IPS-18a (cell line): ENCODE measurements at regions not wholly inside any gene's neighbourhood (a gene's known extent, or its start where the extent isn't known, plus 50 kb on each side); places are given as distances from the start of the nearest gene placed in this dataset.
"Not testable (repeated sequence)": the region's sequence is repeated elsewhere in the genome, so short reads cannot be mapped to it uniquely, and the experiment has no call there.

Experiments used
- H3K27ac ChIP-seq: one replicate; pipeline ENCODE4 v1.5.1; 2013; ENCODE audit warnings: low read length
- H3K27me3 ChIP-seq: one replicate; pipeline ENCODE4 v1.6.1; 2013; ENCODE audit warnings: mild to moderate bottlenecking, low read length; ENCODE audit not compliant: control insufficient read depth, insufficient read depth
- H3K36me3 ChIP-seq: one replicate; pipeline ENCODE4 v1.6.1; 2013; ENCODE audit warnings: low read depth, low read length; ENCODE audit not compliant: control insufficient read depth
- H3K4me1 ChIP-seq: one replicate; pipeline ENCODE4 v1.6.1; 2013; ENCODE audit warnings: low read depth, low read length; ENCODE audit not compliant: control insufficient read depth
- H3K4me3 ChIP-seq: one replicate; pipeline ENCODE4 v1.5.1; 2013; ENCODE audit warnings: low read length
- H3K9ac ChIP-seq: one replicate; pipeline ENCODE4 v1.6.1; 2013; ENCODE audit warnings: mild to moderate bottlenecking, low read length, moderate library complexity
- H3K9me3 ChIP-seq: one replicate; pipeline ENCODE4 v1.6.1; 2013; ENCODE audit warnings: low read depth, low read length; ENCODE audit not compliant: control insufficient read depth

DNA sequence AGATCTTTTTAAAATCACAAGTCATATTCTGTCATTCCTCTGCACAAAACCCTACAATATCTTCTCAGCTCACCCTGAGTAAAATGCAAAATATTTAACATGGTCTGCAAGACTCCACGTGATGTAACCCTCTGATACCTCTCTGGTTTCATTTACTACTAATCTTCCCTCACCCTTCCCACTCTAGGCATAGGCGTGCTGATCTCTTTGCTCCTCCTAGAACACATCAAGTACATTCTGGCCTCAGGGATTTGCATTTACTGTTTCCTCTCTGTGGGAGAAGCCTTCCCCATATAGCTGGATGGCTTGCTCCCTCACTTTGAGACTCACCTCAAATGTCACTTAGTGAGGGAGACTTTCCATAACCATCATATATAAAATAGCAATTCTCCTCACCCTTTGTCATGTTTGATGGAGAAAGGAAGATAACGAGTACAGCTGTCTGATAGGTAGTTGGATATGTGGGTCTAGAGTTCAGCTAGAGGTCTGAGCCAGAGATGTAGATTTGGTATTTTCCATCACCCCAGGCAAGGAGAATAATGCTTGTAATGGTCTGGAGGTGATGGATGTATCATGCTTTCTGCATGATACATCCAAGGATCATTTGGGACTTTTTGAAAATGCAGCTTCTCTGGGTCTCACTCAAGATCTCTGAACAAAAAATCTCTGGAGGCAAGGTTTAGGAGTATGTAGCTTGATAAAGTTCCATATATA, 123.9 kb upstream of the VAMP7 start:
- no peak overlapping the region for H3K27ac ChIP-seq
- no peak overlapping the region for H3K9ac ChIP-seq
- no peaks in the 10 kb centered on the region for H3K36me3 ChIP-seq
- H3K4me1 ChIP-seq, result peaks cover 3% of the 10 kb centered on the region
- no peaks in the 10 kb centered on the region for H3K27me3 ChIP-seq
- no peak overlapping the region for H3K4me3 ChIP-seq
- peaks cover 26% of the 10 kb centered on the region for H3K9me3 ChIP-seq

DNA sequence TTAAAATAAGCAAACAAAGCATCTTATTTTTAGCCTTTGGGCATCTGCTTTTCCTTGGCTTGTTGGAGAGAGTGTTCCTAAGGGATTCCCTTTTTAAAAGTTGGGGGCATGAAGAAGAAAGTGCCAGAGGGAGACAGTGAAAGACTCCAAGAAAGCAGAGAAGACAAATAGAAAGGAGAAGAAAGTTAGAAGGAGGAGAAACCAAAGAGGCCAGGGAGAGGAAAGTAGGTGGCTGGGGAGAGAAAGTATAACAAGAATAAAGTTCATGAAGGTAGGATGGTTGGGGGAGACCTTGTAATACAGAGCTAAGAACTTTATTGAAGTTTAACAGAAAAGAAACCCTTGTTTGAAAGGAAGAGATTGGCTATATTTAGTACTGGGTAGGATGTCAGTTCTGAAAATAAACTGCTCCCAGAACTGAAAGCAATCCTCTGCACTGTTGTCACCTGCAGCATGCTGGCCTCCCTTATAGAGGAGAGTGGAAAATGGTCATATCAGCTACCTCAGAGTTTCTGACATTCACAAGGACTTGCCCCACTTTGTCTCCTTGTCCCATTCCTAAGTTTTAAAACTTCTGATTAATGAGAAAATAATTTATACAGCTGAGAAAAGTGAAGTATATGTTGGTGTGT, 125.3 kb upstream of the VAMP7 start:
- peaks cover 30% of the 10 kb centered on the region for H3K9me3 ChIP-seq
- no peak overlapping the region for H3K4me3 ChIP-seq
- no peaks in the 10 kb centered on the region for H3K36me3 ChIP-seq

DNA sequence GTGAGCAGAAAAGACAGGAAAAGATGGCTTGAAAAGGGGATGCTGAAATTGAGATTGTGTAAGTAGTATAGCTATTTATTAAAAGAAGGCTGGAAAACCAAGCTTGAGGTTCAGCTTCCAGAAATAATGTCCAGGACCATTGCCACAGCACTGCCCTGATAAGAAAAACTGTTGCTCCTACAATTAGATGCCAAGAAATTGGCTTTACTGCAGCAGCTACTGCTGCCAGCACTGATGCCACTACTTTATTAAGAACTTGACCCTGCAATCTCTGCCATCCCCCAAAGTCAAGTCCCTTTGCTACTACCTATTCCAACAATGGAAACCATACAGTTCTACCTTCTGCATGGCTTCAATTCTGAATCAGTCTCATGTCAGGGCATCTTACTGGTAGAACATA, 130.0 kb upstream of the VAMP7 start:
- Histone ChIP-seq H3K4me1 (no peaks in the 10 kb centered on the region), H3K4me3 (no peak overlapping the region), H3K27me3 (no peaks in the 10 kb centered on the region), H3K36me3 (no peaks in the 10 kb centered on the region), H3K9me3 (peaks cover 12% of the 10 kb centered on the region), H3K27ac (no peak overlapping the region), H3K9ac (no peak overlapping the region)

More for the DNA sequence above, 125.3 kb upstream of the VAMP7 start:
- Histone ChIP-seq H3K27me3 (no peaks in the 10 kb centered on the region), H3K9ac (no peak overlapping the region), H3K27ac (no peak overlapping the region), H3K4me1 (peaks cover 3% of the 10 kb centered on the region)

DNA sequence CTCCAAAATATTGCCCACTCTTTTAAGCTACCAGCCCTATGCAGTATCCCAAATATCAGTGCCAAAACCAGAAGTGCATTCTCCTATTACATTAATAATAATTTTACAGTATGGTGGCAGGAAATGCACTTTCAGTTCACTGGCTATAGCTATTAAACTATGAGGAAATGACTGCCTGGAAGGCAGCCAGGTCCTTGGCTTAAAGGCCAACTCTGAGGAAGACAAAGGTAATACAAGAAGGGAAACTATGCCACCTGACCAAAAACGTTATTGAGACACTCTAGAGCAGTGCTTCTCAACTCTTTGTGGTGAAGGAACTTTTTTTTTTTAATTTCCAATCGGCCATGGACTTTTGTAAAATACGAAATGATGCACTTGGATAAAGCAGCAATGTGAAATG, 133.6 kb upstream of the VAMP7 start:
- Histone ChIP-seq H3K27me3 (no peaks in the 10 kb centered on the region), H3K9ac (no peak overlapping the region), H3K36me3 (no peaks in the 10 kb centered on the region), H3K4me3 (no peak overlapping the region), H3K27ac (no peak overlapping the region), H3K4me1 (no peaks in the 10 kb centered on the region), H3K9me3 (peaks cover 12% of the 10 kb centered on the region)

DNA sequence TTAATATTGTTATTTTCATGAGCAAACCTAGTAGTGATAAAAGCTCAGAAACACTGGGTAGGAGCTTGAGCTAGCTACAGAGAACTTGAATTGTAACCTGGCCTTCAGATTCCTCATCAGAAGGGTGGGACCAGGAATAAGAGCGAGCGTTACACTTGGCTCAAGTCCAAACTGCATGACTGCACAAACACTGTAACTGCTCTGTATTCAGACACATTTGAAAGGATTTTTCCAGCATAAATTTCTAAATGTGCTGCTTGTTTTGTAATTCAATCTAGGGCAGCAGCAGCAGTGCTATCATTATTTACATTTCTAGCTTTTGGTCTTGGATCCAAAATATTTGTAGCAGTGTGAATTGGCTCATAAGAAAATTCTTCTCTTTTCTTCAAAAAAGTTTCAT, 133.0 kb upstream of the TMLHE start:
- peaks cover 8% of the 10 kb centered on the region for H3K9me3 ChIP-seq
- H3K4me3 ChIP-seq, result no peak overlapping the region
- no peaks in the 10 kb centered on the region for H3K4me1 ChIP-seq
- H3K27ac ChIP-seq, result no peak overlapping the region
- no peaks in the 10 kb centered on the region for H3K27me3 ChIP-seq
- no peak overlapping the region for H3K9ac ChIP-seq
- H3K36me3 ChIP-seq, result no peaks in the 10 kb centered on the region

DNA sequence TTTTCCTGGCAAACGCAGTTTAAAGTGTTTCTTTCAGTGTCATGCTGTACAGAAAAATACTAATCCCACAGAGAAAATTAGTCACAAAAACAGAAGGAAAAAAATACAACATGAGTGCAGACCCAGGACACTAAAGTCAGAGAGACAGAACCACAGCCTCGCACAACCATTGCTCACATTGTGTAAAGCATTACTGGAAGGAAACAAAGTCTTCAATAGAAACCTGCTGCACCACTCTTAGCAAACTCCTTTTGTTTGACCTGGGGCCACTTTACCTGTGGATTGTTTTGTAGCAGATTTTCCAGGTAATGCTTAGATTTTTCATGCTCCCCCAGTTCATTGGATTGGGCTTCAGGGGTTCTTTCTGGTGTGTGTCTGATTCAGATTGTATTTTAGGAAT, 131.8 kb upstream of the TMLHE start:
- H3K9ac ChIP-seq, result no peak overlapping the region
- H3K4me3 ChIP-seq, result no peak overlapping the region
- H3K27me3 ChIP-seq, result no peaks in the 10 kb centered on the region
- H3K36me3 ChIP-seq, result no peaks in the 10 kb centered on the region
- H3K9me3 ChIP-seq, result peaks cover 7% of the 10 kb centered on the region
- H3K27ac ChIP-seq, result no peak overlapping the region
- no peaks in the 10 kb centered on the region for H3K4me1 ChIP-seq

DNA sequence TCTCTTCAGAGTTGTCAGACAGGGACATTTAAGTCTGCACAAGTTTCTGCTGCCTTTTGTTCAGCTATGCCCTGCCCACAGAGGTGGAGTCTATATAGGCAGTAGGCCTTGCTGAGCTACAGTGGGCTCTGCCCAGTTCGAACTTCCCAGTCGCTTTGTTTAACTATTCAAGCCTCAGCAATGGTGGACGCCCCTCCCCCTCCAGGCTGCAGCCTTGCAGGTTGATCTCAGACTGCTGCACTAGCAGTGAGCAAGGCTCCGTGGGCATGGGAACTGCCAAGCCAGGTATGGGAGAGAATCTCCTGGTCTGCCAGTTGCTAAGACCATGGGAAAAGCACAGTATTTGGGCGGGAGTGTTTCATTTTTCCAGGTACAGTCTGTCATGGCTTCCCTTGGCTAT, 115.6 kb upstream of the TMLHE start:
- H3K9ac ChIP-seq, H3K36me3 ChIP-seq, H3K27me3 ChIP-seq, H3K9me3 ChIP-seq, H3K4me3 ChIP-seq, H3K4me1 ChIP-seq, H3K27ac ChIP-seq: not testable (repeated sequence)

DNA sequence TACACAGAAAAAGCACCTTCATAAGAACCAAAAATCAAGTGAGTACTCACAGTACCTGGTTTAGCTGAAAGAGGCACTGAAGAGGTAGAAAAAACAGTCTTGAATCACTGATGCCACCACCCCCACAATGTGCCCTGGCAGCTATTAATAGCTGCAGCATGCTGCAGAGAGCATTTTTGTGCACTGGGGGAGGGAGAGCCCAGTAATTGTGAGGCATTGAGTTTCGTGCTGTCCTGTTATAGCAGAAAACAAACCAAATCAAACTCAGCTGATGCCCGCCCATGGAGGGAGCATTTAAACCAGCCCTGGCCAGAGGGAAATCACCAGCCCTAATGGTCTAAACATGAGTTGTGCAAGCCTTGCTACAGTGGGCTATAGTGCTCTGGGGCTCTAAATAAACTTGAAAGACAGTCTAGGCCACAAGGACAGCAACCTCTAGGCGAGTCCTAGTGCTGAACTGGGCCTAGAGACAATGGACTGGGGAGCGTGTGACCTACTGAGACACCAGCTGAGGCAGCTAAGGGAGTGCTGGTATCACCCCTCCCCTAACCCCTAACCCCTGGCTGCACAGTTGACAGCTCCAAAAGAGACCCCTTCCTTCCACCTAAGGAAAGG, 106.3 kb upstream of the TMLHE start:
- no peaks in the 10 kb centered on the region for H3K27me3 ChIP-seq
- no peak overlapping the region for H3K9ac ChIP-seq
- peaks cover 12% of the 10 kb centered on the region for H3K9me3 ChIP-seq
- no peaks in the 10 kb centered on the region for H3K36me3 ChIP-seq
- H3K4me1 ChIP-seq, result no peaks in the 10 kb centered on the region
- no peak overlapping the region for H3K27ac ChIP-seq
- no peak overlapping the region for H3K4me3 ChIP-seq

DNA sequence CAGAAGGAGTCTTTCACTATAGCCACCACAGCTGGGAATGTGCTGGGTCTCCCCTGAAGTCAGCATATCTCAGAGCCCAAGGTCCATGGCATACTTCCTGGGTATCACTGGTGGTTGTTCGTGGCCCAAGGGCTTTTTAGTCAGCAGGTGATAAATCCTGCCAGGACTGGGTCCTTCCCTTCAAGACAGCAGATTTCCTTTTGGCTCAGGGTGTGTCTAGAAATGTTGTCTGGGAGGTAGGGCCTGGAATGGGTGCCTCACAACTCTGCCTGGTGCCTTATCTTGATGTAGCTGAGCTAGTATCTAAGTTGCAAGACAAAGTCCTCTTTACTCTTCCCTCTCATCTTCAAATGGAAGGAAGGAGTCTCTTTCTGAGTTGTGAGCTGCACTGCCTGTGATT, 102.4 kb upstream of the TMLHE start:
- Histone ChIP-seq H3K36me3 (no peaks in the 10 kb centered on the region), H3K4me1 (no peaks in the 10 kb centered on the region), H3K27me3 (no peaks in the 10 kb centered on the region), H3K9me3 (peaks cover 23% of the 10 kb centered on the region), H3K27ac (no peak overlapping the region), H3K4me3 (no peak overlapping the region), H3K9ac (no peak overlapping the region)

DNA sequence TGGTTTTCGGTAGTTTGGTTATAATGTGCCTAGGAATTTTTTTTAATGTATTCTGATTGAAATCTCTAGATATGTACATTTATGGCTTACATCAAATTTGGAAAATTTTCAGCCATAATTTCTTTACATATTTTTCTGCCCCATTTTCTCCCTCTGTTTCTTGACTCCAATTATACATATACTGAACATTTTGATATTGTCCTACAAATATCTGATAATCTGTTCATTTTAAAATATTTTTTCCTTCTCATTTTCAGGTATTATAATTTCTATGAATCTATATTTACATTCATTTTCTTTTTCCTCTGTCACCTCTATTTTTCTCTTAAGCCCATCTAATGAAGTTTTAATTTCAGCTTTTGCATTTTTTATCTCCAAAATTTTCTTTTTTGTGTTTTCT, 82.7 kb upstream of the TMLHE start:
- Histone ChIP-seq H3K27ac (no peak overlapping the region), H3K27me3 (no peaks in the 10 kb centered on the region), H3K36me3 (no peaks in the 10 kb centered on the region), H3K9ac (no peak overlapping the region), H3K9me3 (peaks cover 7% of the 10 kb centered on the region), H3K4me3 (no peak overlapping the region), H3K4me1 (no peaks in the 10 kb centered on the region)

DNA sequence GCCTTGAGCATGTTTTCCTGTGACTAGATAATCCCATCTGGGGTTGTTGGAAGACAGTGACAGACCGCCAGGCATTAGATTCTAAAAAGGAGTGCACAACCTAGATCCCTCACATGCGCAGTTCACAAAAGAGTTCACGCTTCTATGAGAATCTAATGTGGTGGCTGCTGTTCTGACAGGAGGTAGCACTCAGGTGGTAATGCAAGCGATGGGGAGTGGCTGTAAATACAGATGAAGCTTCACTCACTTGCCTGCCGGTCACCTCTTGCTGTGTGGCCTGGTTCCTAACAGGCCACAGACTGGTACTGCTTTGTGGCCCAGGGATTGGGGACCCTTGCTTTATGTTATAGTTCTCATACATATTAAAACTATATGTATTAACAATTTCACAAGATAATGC, 81.9 kb upstream of the TMLHE start:
- no peaks in the 10 kb centered on the region for H3K36me3 ChIP-seq
- no peak overlapping the region for H3K27ac ChIP-seq
- no peak overlapping the region for H3K4me3 ChIP-seq
- H3K9ac ChIP-seq, result no peak overlapping the region
- H3K4me1 ChIP-seq, result no peaks in the 10 kb centered on the region
- H3K27me3 ChIP-seq, result no peaks in the 10 kb centered on the region
- H3K9me3 ChIP-seq, result peaks cover 7% of the 10 kb centered on the region

DNA sequence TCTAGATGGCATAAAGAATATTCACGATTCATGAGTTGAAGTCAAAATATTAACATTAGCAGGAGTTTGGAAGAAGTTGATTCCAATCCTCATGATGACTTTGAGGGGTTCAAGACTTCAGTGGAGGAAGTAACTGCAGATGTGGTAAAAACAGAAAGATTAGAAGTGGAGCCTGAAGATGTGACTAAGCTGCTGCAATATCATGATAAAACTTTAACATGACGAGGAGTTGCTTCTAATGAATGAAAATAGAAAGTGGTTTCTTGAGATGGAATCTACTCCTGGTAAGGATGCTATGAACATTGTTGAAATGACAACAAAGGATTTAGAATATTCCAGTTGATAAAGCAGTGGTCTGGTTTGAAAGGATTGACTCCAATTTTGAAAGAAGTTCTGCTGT, 70.1 kb upstream of the TMLHE start:
- H3K9ac ChIP-seq, result no peak overlapping the region
- H3K27me3 ChIP-seq, result no peaks in the 10 kb centered on the region
- no peak overlapping the region for H3K27ac ChIP-seq
- peaks cover 16% of the 10 kb centered on the region for H3K9me3 ChIP-seq
- no peaks in the 10 kb centered on the region for H3K36me3 ChIP-seq
- H3K4me1 ChIP-seq, result no peaks in the 10 kb centered on the region
- H3K4me3 ChIP-seq, result no peak overlapping the region
